ENCODE measurements at regions not wholly inside any gene's neighbourhood (a gene's known extent, or its start where the extent isn't known, plus 50 kb on each side); places are given as distances from the start of the nearest gene placed in this dataset.

- DNase-seq (ENCODE audit: low spot score) (no peak), ATAC-seq (ENCODE audit: low FRiP score) (no peak)
- TF ChIP-seq CTCF (IDR thresholded peaks at IDR 0.05), result no peak
These were observed 51.2 kb upstream of the GPR31 start for GRCh38 chr6:167208819-167209576.

GRCh38 chr6:167209577-167209975 lies 51.8 kb upstream of the GPR31 start:
- ATAC-seq (ENCODE audit: low FRiP score), result no peak
- no peak for TF ChIP-seq CTCF (IDR thresholded peaks at IDR 0.05)

GRCh38 chr6:167210375-167211294 lies 52.9 kb upstream of the GPR31 start:
- no peak for DNase-seq (ENCODE audit: low spot score)
- peak; percentile 16 for ATAC-seq (ENCODE audit: low FRiP score)
- TF ChIP-seq CTCF (IDR thresholded peaks at IDR 0.05), result no peak

More at GRCh38 chr6:167209577-167209975, 51.8 kb upstream of the GPR31 start:
- no peak for DNase-seq (ENCODE audit: low spot score)

- TF ChIP-seq CTCF (IDR thresholded peaks at IDR 0.05), result no peak
- no peak for DNase-seq (ENCODE audit: low spot score)
- ATAC-seq (ENCODE audit: low FRiP score), result no peak
These were observed 53.5 kb upstream of the GPR31 start for GRCh38 chr6:167211295-167211648.

GRCh38 chr6:167211881-167212712 lies 54.3 kb upstream of the GPR31 start:
- DNase-seq (ENCODE audit: low spot score) (no peak), ATAC-seq (ENCODE audit: low FRiP score) (no peak)
- no peak for TF ChIP-seq CTCF (IDR thresholded peaks at IDR 0.05)

GRCh38 chr6:167212713-167213005 lies 54.9 kb upstream of the GPR31 start:
- ATAC-seq (ENCODE audit: low FRiP score) (no peak), DNase-seq (ENCODE audit: low spot score) (no peak)
- no peak for TF ChIP-seq CTCF (IDR thresholded peaks at IDR 0.05)
